Neural cell (in vitro differentiated cells): ENCODE measurements at regions not wholly inside any gene's neighbourhood (a gene's known extent, or its start where the extent isn't known, plus 50 kb on each side); places are given as distances from the start of the nearest gene placed in this dataset.

Experiments
- H2AFZ ChIP-seq: fragments of 200-600, 300-800 bp; sonication (generic), shearing (Covaris generic); 2 replicates; pipeline ENCODE4 v1.6.0; 2014; ENCODE audit warnings: low read depth, mild to moderate bottlenecking, antibody characterized with exemption, low read length, moderate library complexity
- H3F3A ChIP-seq: fragments of 200-600 bp; shearing (Covaris generic); 2 replicates; pipeline ENCODE4 v1.6.1; 2016; ENCODE audit warnings: mild to moderate bottlenecking, moderate library complexity, mixed read lengths, antibody characterized with exemption, low read length; ENCODE audit not compliant: insufficient read depth, poor library complexity, severe bottlenecking
- H3K27ac ChIP-seq: fragments of 200-600, 300-800 bp; sonication (generic), shearing (Covaris generic); 2 replicates; pipeline ENCODE4 v1.5.1; 2014; ENCODE audit warnings: mild to moderate bottlenecking, low read length, moderate library complexity
- H3K27me3 ChIP-seq: fragments of 300-800, 200-600 bp; sonication (generic), shearing (Covaris generic); 2 replicates; pipeline ENCODE4 v1.6.0; 2014; ENCODE audit warnings: mild to moderate bottlenecking, low read depth, low read length, moderate library complexity; ENCODE audit not compliant: insufficient read depth
- H3K36me3 ChIP-seq: fragments of 300-800, 200-600 bp; sonication (generic), shearing (Covaris generic); 2 replicates; pipeline ENCODE4 v1.5.1; 2014; ENCODE audit warnings: mild to moderate bottlenecking, antibody characterized with exemption, low read length, moderate library complexity; ENCODE audit not compliant: insufficient read depth
- H3K4me2 ChIP-seq: fragments of 300-800, 200-600 bp; sonication (generic), shearing (Covaris generic); 2 replicates; pipeline ENCODE4 v1.6.0; 2014; ENCODE audit warnings: mild to moderate bottlenecking, low read length
- H3K4me3 ChIP-seq: fragments of 300-800, 200-600 bp; sonication (generic), shearing (Covaris generic); 2 replicates; pipeline ENCODE4 v1.5.1; 2014; ENCODE audit warnings: mild to moderate bottlenecking, low read length, moderate library complexity
- H3K79me2 ChIP-seq: fragments of 200-600 bp; shearing (Covaris generic); replicated peaks from 2 replicates; pipeline ENCODE4 v1.6.0; 2014; ENCODE audit warnings: mild to moderate bottlenecking, low read length, moderate library complexity; ENCODE audit not compliant: insufficient read depth
- H3K9ac ChIP-seq: fragments of 300-800, 200-600 bp; sonication (generic), shearing (Covaris generic); 2 replicates; pipeline ENCODE4 v1.6.1; 2016; ENCODE audit warnings: mild to moderate bottlenecking, low read length, mixed read lengths
- H3K9me2 ChIP-seq: fragments of 200-600 bp; shearing (Covaris generic); 2 replicates; pipeline ENCODE4 v1.6.1; 2016; ENCODE audit warnings: mild to moderate bottlenecking, low read length, mixed read lengths; ENCODE audit not compliant: insufficient read depth
- H3K9me3 ChIP-seq: fragments of 200-600, 300-800 bp; sonication (generic), shearing (Covaris generic); 2 replicates; pipeline ENCODE4 v1.6.1; 2016; ENCODE audit warnings: mild to moderate bottlenecking, mixed run types, low read length, moderate library complexity, mixed read lengths
- H4K20me1 ChIP-seq: fragments of 200-600 bp; shearing (Covaris generic); 2 replicates; pipeline ENCODE4 v1.6.1; 2016; ENCODE audit warnings: mild to moderate bottlenecking, mixed run types; ENCODE audit not compliant: insufficient read depth
- EP300 ChIP-seq: fragments of 450-650 bp; conservative IDR thresholded peaks from 2 replicates; pipeline ENCODE4 v1.6.1; 2014; ENCODE audit warnings: antibody characterized with exemption, mild to moderate bottlenecking, moderate library complexity; ENCODE audit not compliant: poor library complexity, severe bottlenecking
- EZH2 ChIP-seq: fragments of 200-600, 300-800 bp; shearing (Covaris generic), sonication (generic); IDR thresholded peaks from 2 replicates; pipeline ENCODE4 v1.6.1; 2014; ENCODE audit warnings: antibody characterized with exemption, low read length, borderline replicate concordance, mild to moderate bottlenecking; ENCODE audit not compliant: insufficient read depth, poor library complexity, severe bottlenecking
- MXI1 ChIP-seq: fragments of 450-650 bp; conservative IDR thresholded peaks from 2 replicates; pipeline ENCODE4 v1.6.1; 2014; ENCODE audit warnings: antibody characterized with exemption, mild to moderate bottlenecking; ENCODE audit not compliant: poor library complexity, severe bottlenecking
- POLR2AphosphoS5 ChIP-seq: IDR thresholded peaks from 2 replicates; pipeline ENCODE4 v1.6.1; 2012
- RAD21 ChIP-seq: fragments of 450-650 bp; conservative IDR thresholded peaks from 2 replicates; pipeline ENCODE4 v1.6.1; 2014; ENCODE audit warnings: antibody characterized with exemption, mild to moderate bottlenecking, moderate library complexity
- REST ChIP-seq: IDR thresholded peaks from 2 replicates; pipeline ENCODE4 v1.6.1; 2012; ENCODE audit warnings: borderline replicate concordance
- SMC3 ChIP-seq: fragments of 450-650 bp; conservative IDR thresholded peaks from 2 replicates; pipeline ENCODE4 v1.6.1; 2014; ENCODE audit warnings: antibody characterized with exemption, mild to moderate bottlenecking, moderate library complexity; ENCODE audit not compliant: poor library complexity
- TAF1 ChIP-seq: IDR thresholded peaks from 2 replicates; pipeline ENCODE4 v1.6.1; 2012; ENCODE audit warnings: low read depth
- TF ChIP-seq, protein P1 (sequence below): fragments of 450-650 bp; IDR thresholded peaks from 2 replicates; pipeline ENCODE4 v1.5.1; 2014; ENCODE audit warnings: antibody characterized with exemption, mild to moderate bottlenecking, moderate library complexity; ENCODE audit not compliant: poor library complexity, severe bottlenecking

- no peak overlapping the region for H2AFZ ChIP-seq
Measured at GRCh38 chr6:113693851-113694250, 163.3 kb upstream of the MARCKS start.

GRCh38 chr6:113694278-113695077 lies 162.7 kb upstream of the MARCKS start:
- Histone ChIP-seq H4K20me1 (no peaks in the 10 kb centered on the region), H3K9me2 (no peaks in the 10 kb centered on the region), H3K9me3 (no peaks in the 10 kb centered on the region), H3K4me3 (no peak overlapping the region), H2AFZ (no peak overlapping the region), H3F3A (no peaks in the 10 kb centered on the region), H3K27ac (no peak overlapping the region), H3K36me3 (no peaks in the 10 kb centered on the region), H3K4me2 (no peak overlapping the region), H3K79me2 (no peaks in the 10 kb centered on the region), H3K27me3 (no peaks in the 10 kb centered on the region), H3K9ac (no peak overlapping the region)
- TF ChIP-seq MXI1: no peak
- TF ChIP-seq POLR2AphosphoS5: no peak
- no peak for TF ChIP-seq TAF1

More at GRCh38 chr6:113693851-113694250, 163.3 kb upstream of the MARCKS start:
- H3K4me2 ChIP-seq: no peak overlapping the region
- H3K9me2 ChIP-seq: no peaks in the 10 kb centered on the region
- no peak overlapping the region for H3K27ac ChIP-seq
- no peak overlapping the region for H3K4me3 ChIP-seq
- no peaks in the 10 kb centered on the region for H3K36me3 ChIP-seq
- H3K9ac ChIP-seq: no peak overlapping the region
- H3K9me3 ChIP-seq: no peaks in the 10 kb centered on the region
- no peaks in the 10 kb centered on the region for H3F3A ChIP-seq
- no peaks in the 10 kb centered on the region for H3K79me2 ChIP-seq
- TF ChIP-seq EP300 (no peak), SMC3 (no peak), POLR2AphosphoS5 (no peak), MXI1 (no peak), EZH2 (no peak), RAD21 (no peak)
- no peaks in the 10 kb centered on the region for H4K20me1 ChIP-seq
- H3K27me3 ChIP-seq: no peaks in the 10 kb centered on the region

DNA sequence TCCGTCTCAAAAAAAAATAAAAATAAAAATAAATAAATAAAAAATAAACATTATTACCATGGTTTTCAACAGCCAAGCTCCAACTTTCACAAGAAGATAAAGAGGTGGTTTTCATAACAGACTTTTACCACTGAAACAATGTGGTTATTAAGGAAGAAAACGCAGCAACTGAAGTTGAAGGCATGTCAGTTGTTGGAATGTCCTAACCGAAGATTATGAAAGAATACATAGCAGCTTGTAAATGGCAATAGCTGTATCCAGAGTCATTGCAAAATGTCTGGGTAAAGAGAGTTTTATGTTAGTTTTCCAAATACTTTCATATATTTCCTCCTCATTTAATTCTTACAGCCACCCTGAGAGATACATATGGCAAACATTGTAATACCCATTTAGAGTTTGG lies 161.6 kb upstream of the MARCKS start:
- Histone ChIP-seq H3K9me3 (no peaks in the 10 kb centered on the region), H3K36me3 (no peaks in the 10 kb centered on the region), H3K4me3 (no peak overlapping the region), H3K9me2 (no peaks in the 10 kb centered on the region), H4K20me1 (no peaks in the 10 kb centered on the region), H3K27me3 (no peaks in the 10 kb centered on the region), H3K9ac (no peak overlapping the region), H3K27ac (no peak overlapping the region), H3F3A (no peaks in the 10 kb centered on the region), H2AFZ (no peak overlapping the region), H3K4me2 (no peak overlapping the region), H3K79me2 (no peaks in the 10 kb centered on the region)
- no peak for TF ChIP-seq TAF1
- TF ChIP-seq SMC3: no peak
- TF ChIP-seq REST: no peak
- TF ChIP-seq, protein P1, sequence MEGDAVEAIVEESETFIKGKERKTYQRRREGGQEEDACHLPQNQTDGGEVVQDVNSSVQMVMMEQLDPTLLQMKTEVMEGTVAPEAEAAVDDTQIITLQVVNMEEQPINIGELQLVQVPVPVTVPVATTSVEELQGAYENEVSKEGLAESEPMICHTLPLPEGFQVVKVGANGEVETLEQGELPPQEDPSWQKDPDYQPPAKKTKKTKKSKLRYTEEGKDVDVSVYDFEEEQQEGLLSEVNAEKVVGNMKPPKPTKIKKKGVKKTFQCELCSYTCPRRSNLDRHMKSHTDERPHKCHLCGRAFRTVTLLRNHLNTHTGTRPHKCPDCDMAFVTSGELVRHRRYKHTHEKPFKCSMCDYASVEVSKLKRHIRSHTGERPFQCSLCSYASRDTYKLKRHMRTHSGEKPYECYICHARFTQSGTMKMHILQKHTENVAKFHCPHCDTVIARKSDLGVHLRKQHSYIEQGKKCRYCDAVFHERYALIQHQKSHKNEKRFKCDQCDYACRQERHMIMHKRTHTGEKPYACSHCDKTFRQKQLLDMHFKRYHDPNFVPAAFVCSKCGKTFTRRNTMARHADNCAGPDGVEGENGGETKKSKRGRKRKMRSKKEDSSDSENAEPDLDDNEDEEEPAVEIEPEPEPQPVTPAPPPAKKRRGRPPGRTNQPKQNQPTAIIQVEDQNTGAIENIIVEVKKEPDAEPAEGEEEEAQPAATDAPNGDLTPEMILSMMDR: no peak
- no peak for TF ChIP-seq EZH2
